ENCODE measurements at regions not wholly inside any gene's neighbourhood (a gene's known extent, or its start where the extent isn't known, plus 50 kb on each side); places are given as distances from the start of the nearest gene placed in this dataset.

- Histone ChIP-seq H3K9me3 (ENCODE audit: insufficient read depth, low read depth) (no peaks in the 10 kb centered on the region), H3K27ac (no peak overlapping the region), H3K27me3 (ENCODE audit: insufficient read depth, low read depth) (no peaks in the 10 kb centered on the region), H2AFZ (0 out of 2 replicates have a peak overlapping the region, but pooled peaks have one; percentile 48), H4K20me1 (ENCODE audit: insufficient read depth) (no peaks in the 10 kb centered on the region), H3K79me2 (ENCODE audit: low read depth) (no peaks in the 10 kb centered on the region), H3K9me2 (ENCODE audit: insufficient read depth) (no peaks in the 10 kb centered on the region), H3K4me3 (no peak overlapping the region), H3K4me1 (replicated peaks; ENCODE audit: insufficient read depth) (no peaks in the 10 kb centered on the region), H3K4me2 (no peak overlapping the region), H3F3A (ENCODE audit: insufficient read depth, low read depth) (no peaks in the 10 kb centered on the region), H3K36me3 (ENCODE audit: low read depth) (no peaks in the 10 kb centered on the region)
- no TSS peak for BruUV-seq (replicated peaks)
- ChIA-PET CTCF (no interaction called here), POLR2A (ENCODE audit: unreplicated experiment) (no interaction called here)
- TF ChIP-seq CTCF (conservative IDR thresholded peaks at IDR 0.05) = no peak
- DNase-seq = no peak
- intact Hi-C loops (cut with micrococcal nuclease; ENCODE audit: unreplicated experiment) = no loop called here
These were observed 447.7 kb upstream of the CTSO start for GRCh38 chr4:156401371-156401770.

- Histone ChIP-seq H3K9me2 (ENCODE audit: insufficient read depth) (no peaks in the 10 kb centered on the region), H3K4me1 (replicated peaks; ENCODE audit: insufficient read depth) (no peaks in the 10 kb centered on the region), H2AFZ (no peak overlapping the region), H3K4me3 (no peak overlapping the region), H3K4me2 (no peak overlapping the region), H3K79me2 (ENCODE audit: low read depth) (no peaks in the 10 kb centered on the region), H3K36me3 (ENCODE audit: low read depth) (no peaks in the 10 kb centered on the region), H4K20me1 (ENCODE audit: insufficient read depth) (no peaks in the 10 kb centered on the region), H3K9me3 (ENCODE audit: insufficient read depth, low read depth) (no peaks in the 10 kb centered on the region), H3K27ac (no peak overlapping the region), H3F3A (ENCODE audit: insufficient read depth, low read depth) (no peaks in the 10 kb centered on the region), H3K27me3 (ENCODE audit: insufficient read depth, low read depth) (no peaks in the 10 kb centered on the region)
- no peak for DNase-seq
- intact Hi-C loops (cut with micrococcal nuclease; ENCODE audit: unreplicated experiment) = no loop called here
- ChIA-PET POLR2A (ENCODE audit: unreplicated experiment) (no interaction called here), CTCF (no interaction called here)
- BruUV-seq (replicated peaks) = no TSS peak
- TF ChIP-seq EZH2 (IDR thresholded peaks at IDR 0.05; ENCODE audit: low read depth) (no peak), CTCF (conservative IDR thresholded peaks at IDR 0.05) (no peak)
These were observed 442.9 kb upstream of the CTSO start for GRCh38 chr4:156396534-156396933.

GRCh38 chr4:156391325-156391653 lies 437.6 kb upstream of the CTSO start:
- Histone ChIP-seq H4K20me1 (ENCODE audit: insufficient read depth) (no peaks in the 10 kb centered on the region), H3K4me1 (replicated peaks; ENCODE audit: insufficient read depth) (no peaks in the 10 kb centered on the region), H3K79me2 (ENCODE audit: low read depth) (no peaks in the 10 kb centered on the region), H3K4me3 (no peak overlapping the region), H2AFZ (no peak overlapping the region), H3K27me3 (ENCODE audit: insufficient read depth, low read depth) (no peaks in the 10 kb centered on the region), H3K27ac (no peak overlapping the region), H3K9me2 (ENCODE audit: insufficient read depth) (no peaks in the 10 kb centered on the region), H3K4me2 (no peak overlapping the region), H3K36me3 (ENCODE audit: low read depth) (no peaks in the 10 kb centered on the region), H3K9me3 (ENCODE audit: insufficient read depth, low read depth) (no peaks in the 10 kb centered on the region), H3F3A (ENCODE audit: insufficient read depth, low read depth) (no peaks in the 10 kb centered on the region)
- intact Hi-C loops (cut with micrococcal nuclease; ENCODE audit: unreplicated experiment) = no loop called here
- ChIA-PET POLR2A (ENCODE audit: unreplicated experiment) (no interaction called here), CTCF (no interaction called here)
- no peak for DNase-seq
- no peak for TF ChIP-seq EZH2 (IDR thresholded peaks at IDR 0.05; ENCODE audit: low read depth)
- TF ChIP-seq CTCF (conservative IDR thresholded peaks at IDR 0.05) = no peak
- no TSS peak for BruUV-seq (replicated peaks)
